ENCODE measurements at regions not wholly inside any gene's neighbourhood (a gene's known extent, or its start where the extent isn't known, plus 50 kb on each side); places are given as distances from the start of the nearest gene placed in this dataset.

- TF ChIP-seq SUZ12 (IDR thresholded peaks at IDR 0.05; ENCODE audit: extremely low read depth, insufficient read depth, insufficient read length) (no peak), YY1 (IDR thresholded peaks at IDR 0.05; ENCODE audit: insufficient read depth, insufficient read length) (no peak), ZNF274 (IDR thresholded peaks at IDR 0.05; ENCODE audit: low read depth, low read length) (no peak)
Measured at GRCh38 chr9:129359162-129359811, 181.2 kb upstream of the IER5L start.
